ENCODE measurements at regions not wholly inside any gene's neighbourhood (a gene's known extent, or its start where the extent isn't known, plus 50 kb on each side); places are given as distances from the start of the nearest gene placed in this dataset.

- Histone ChIP-seq H3K9me3 (ENCODE audit: control insufficient read depth in 2 of 3, low read length in 3 of 3) (no peaks in the 10 kb centered on the region), H3K27me3 (ENCODE audit: control insufficient read depth in 2 of 2, insufficient read depth in 2 of 2, low read length in 2 of 2) (no peaks in the 10 kb centered on the region), H3K36me3 (ENCODE audit: control insufficient read depth in 2 of 3, insufficient read depth in 3 of 3, low read length in 3 of 3) (peaks cover 0 to 3% (median 0%) of the 10 kb centered on the region in 3 experiments), H3K27ac (ENCODE audit: low read depth, low read length) (no peak overlapping the region), H3K4me1 (ENCODE audit: control insufficient read depth in 2 of 2, insufficient read depth in 2 of 2, low read length in 2 of 2) (no peaks in the 10 kb centered on the region), H3K4me3 (ENCODE audit: low read length) (no peak overlapping the region)
- ATAC-seq (no peak), DNase-seq (no peak)
- ChIA-PET CTCF (no interaction called here), POLR2A (no interaction called here)
- Mint-ChIP-seq H3K27me3 (peaks cover 0 to 9% (median 6%) of the 10 kb centered on the region in 5 donors), H3K36me3 (no peaks in the 10 kb centered on the region), H3K9me3 (peaks cover 0 to 4% (median 0%) of the 10 kb centered on the region in 11 donors), H3K27ac (no peak overlapping the region), H3K4me3 (no peak overlapping the region), H3K4me1 (no peaks in the 10 kb centered on the region)
- intact Hi-C loops (cut with micrococcal nuclease) = no loop called here
Measured at GRCh38 chr4:3818371-3818770, 52.2 kb downstream of the ADRA2C start.

GRCh38 chr4:3819210-3819919 lies 53.2 kb downstream of the ADRA2C start:
- H3K36me3 Mint-ChIP-seq = no peaks in the 10 kb centered on the region
- Histone ChIP-seq H3K27ac (ENCODE audit: low read depth, low read length) (no peak overlapping the region), H3K4me3 (ENCODE audit: low read length) (no peak overlapping the region), H3K27me3 (ENCODE audit: control insufficient read depth in 2 of 2, insufficient read depth in 2 of 2, low read length in 2 of 2) (no peaks in the 10 kb centered on the region), H3K36me3 (ENCODE audit: control insufficient read depth in 2 of 3, insufficient read depth in 3 of 3, low read length in 3 of 3) (peaks cover 0 to 3% (median 0%) of the 10 kb centered on the region in 3 experiments), H3K4me1 (ENCODE audit: control insufficient read depth in 2 of 2, insufficient read depth in 2 of 2, low read length in 2 of 2) (no peaks in the 10 kb centered on the region), H3K9me3 (ENCODE audit: control insufficient read depth in 2 of 3, low read length in 3 of 3) (no peaks in the 10 kb centered on the region)
- peaks cover 0 to 4% (median 0%) of the 10 kb centered on the region in 11 donors for H3K9me3 Mint-ChIP-seq
- ChIA-PET POLR2A (no interaction called here), CTCF (no interaction called here)
- no peak overlapping the region for H3K4me3 Mint-ChIP-seq
- ATAC-seq = no peak
- H3K4me1 Mint-ChIP-seq = no peaks in the 10 kb centered on the region
- no peak overlapping the region for H3K27ac Mint-ChIP-seq
- intact Hi-C loops (cut with micrococcal nuclease) = no loop called here
- H3K27me3 Mint-ChIP-seq = peaks cover 0 to 9% (median 6%) of the 10 kb centered on the region in 5 donors
- no peak for DNase-seq

- Mint-ChIP-seq H3K4me3 (no peak overlapping the region), H3K27me3 (peaks cover 0 to 9% (median 6%) of the 10 kb centered on the region in 5 donors), H3K36me3 (no peaks in the 10 kb centered on the region), H3K9me3 (peaks cover 0 to 4% (median 0%) of the 10 kb centered on the region in 11 donors), H3K27ac (no peak overlapping the region), H3K4me1 (no peaks in the 10 kb centered on the region)
- Histone ChIP-seq H3K4me1 (ENCODE audit: control insufficient read depth in 2 of 2, insufficient read depth in 2 of 2, low read length in 2 of 2) (no peaks in the 10 kb centered on the region), H3K36me3 (ENCODE audit: control insufficient read depth in 2 of 3, insufficient read depth in 3 of 3, low read length in 3 of 3) (peaks cover 0 to 3% (median 0%) of the 10 kb centered on the region in 3 experiments), H3K27me3 (ENCODE audit: control insufficient read depth in 2 of 2, insufficient read depth in 2 of 2, low read length in 2 of 2) (no peaks in the 10 kb centered on the region), H3K4me3 (ENCODE audit: low read length) (no peak overlapping the region), H3K27ac (ENCODE audit: low read depth, low read length) (no peak overlapping the region), H3K9me3 (ENCODE audit: control insufficient read depth in 2 of 3, low read length in 3 of 3) (no peaks in the 10 kb centered on the region)
- no peak for ATAC-seq
- CTCF ChIA-PET = no interaction called here
- POLR2A ChIA-PET = no interaction called here
- intact Hi-C loops (cut with micrococcal nuclease) = no loop called here
- no peak for DNase-seq
Measured at GRCh38 chr4:3820016-3820805, 54.0 kb downstream of the ADRA2C start.

GRCh38 chr4:3820806-3821579 lies 54.8 kb downstream of the ADRA2C start:
- ChIA-PET POLR2A (no interaction called here), CTCF (no interaction called here)
- H3K36me3 ChIP-seq (ENCODE audit: control insufficient read depth in 2 of 3, insufficient read depth in 3 of 3, low read length in 3 of 3) = no peaks in the 10 kb centered on the region
- ATAC-seq (no peak), DNase-seq (no peak)
- Mint-ChIP-seq H3K27ac (no peak overlapping the region), H3K4me3 (no peak overlapping the region), H3K9me3 (peaks cover 0 to 4% (median 0%) of the 10 kb centered on the region in 11 donors), H3K36me3 (no peaks in the 10 kb centered on the region), H3K4me1 (no peaks in the 10 kb centered on the region), H3K27me3 (peaks cover 0 to 9% (median 6%) of the 10 kb centered on the region in 5 donors)
- no peaks in the 10 kb centered on the region for H3K4me1 ChIP-seq (ENCODE audit: control insufficient read depth in 2 of 2, insufficient read depth in 2 of 2, low read length in 2 of 2)
- H3K27me3 ChIP-seq (ENCODE audit: control insufficient read depth in 2 of 2, insufficient read depth in 2 of 2, low read length in 2 of 2) = no peaks in the 10 kb centered on the region
- intact Hi-C loops (cut with micrococcal nuclease) = no loop called here
- H3K9me3 ChIP-seq (ENCODE audit: control insufficient read depth in 2 of 3, low read length in 3 of 3) = no peaks in the 10 kb centered on the region
- H3K27ac ChIP-seq (ENCODE audit: low read depth, low read length) = no peak overlapping the region
- H3K4me3 ChIP-seq (ENCODE audit: low read length) = no peak overlapping the region

- H3K4me1 ChIP-seq (ENCODE audit: control insufficient read depth in 2 of 2, insufficient read depth in 2 of 2, low read length in 2 of 2) = no peaks in the 10 kb centered on the region
- DNase-seq (no peak), ATAC-seq (no peak)
- Mint-ChIP-seq H3K27me3 (peaks cover 0 to 9% (median 6%) of the 10 kb centered on the region in 5 donors), H3K27ac (no peak overlapping the region), H3K4me3 (no peak overlapping the region), H3K9me3 (peaks cover 0 to 4% (median 0%) of the 10 kb centered on the region in 11 donors), H3K36me3 (no peaks in the 10 kb centered on the region), H3K4me1 (no peaks in the 10 kb centered on the region)
- no peaks in the 10 kb centered on the region for H3K36me3 ChIP-seq (ENCODE audit: control insufficient read depth in 2 of 3, insufficient read depth in 3 of 3, low read length in 3 of 3)
- CTCF ChIA-PET = no interaction called here
- H3K4me3 ChIP-seq (ENCODE audit: low read length) = no peak overlapping the region
- H3K27me3 ChIP-seq (ENCODE audit: control insufficient read depth in 2 of 2, insufficient read depth in 2 of 2, low read length in 2 of 2) = no peaks in the 10 kb centered on the region
- no peak overlapping the region for H3K27ac ChIP-seq (ENCODE audit: low read depth, low read length)
- no peaks in the 10 kb centered on the region for H3K9me3 ChIP-seq (ENCODE audit: control insufficient read depth in 2 of 3, low read length in 3 of 3)
- POLR2A ChIA-PET = no interaction called here
- intact Hi-C loops (cut with micrococcal nuclease) = no loop called here
Measured at GRCh38 chr4:3821580-3822229, 55.5 kb downstream of the ADRA2C start.

GRCh38 chr4:3822230-3822947 lies 56.2 kb downstream of the ADRA2C start:
- Histone ChIP-seq H3K4me1 (ENCODE audit: control insufficient read depth in 2 of 2, insufficient read depth in 2 of 2, low read length in 2 of 2) (no peaks in the 10 kb centered on the region), H3K9me3 (ENCODE audit: control insufficient read depth in 2 of 3, low read length in 3 of 3) (no peaks in the 10 kb centered on the region), H3K4me3 (ENCODE audit: low read length) (no peak overlapping the region), H3K27ac (ENCODE audit: low read depth, low read length) (no peak overlapping the region), H3K36me3 (ENCODE audit: control insufficient read depth in 2 of 3, insufficient read depth in 3 of 3, low read length in 3 of 3) (no peaks in the 10 kb centered on the region), H3K27me3 (ENCODE audit: control insufficient read depth in 2 of 2, insufficient read depth in 2 of 2, low read length in 2 of 2) (no peaks in the 10 kb centered on the region)
- Mint-ChIP-seq H3K27me3 (peaks cover 0 to 9% (median 6%) of the 10 kb centered on the region in 5 donors), H3K36me3 (no peaks in the 10 kb centered on the region), H3K27ac (no peak overlapping the region), H3K4me3 (no peak overlapping the region), H3K9me3 (peaks cover 0 to 4% (median 0%) of the 10 kb centered on the region in 11 donors), H3K4me1 (no peaks in the 10 kb centered on the region)
- ATAC-seq (no peak), DNase-seq (no peak)
- CTCF ChIA-PET = no interaction called here
- intact Hi-C loops (cut with micrococcal nuclease) = no loop called here
- POLR2A ChIA-PET = no interaction called here

All from naive thymus-derived CD4-positive, alpha-beta T cell (primary cell).